T-cell (primary cell): ENCODE measurements at regions not wholly inside any gene's neighbourhood (a gene's known extent, or its start where the extent isn't known, plus 50 kb on each side); places are given as distances from the start of the nearest gene placed in this dataset.

Source experiments
- ATAC-seq, 4 experiments: fragments of 200-7000 bp in 3 of 4; fragments of 150-1000 bp in 1 of 4; cut with Tn5 transposase; replicated peaks in 1 of 4; 1 replicate in 3 of 4; 2 replicates in 1 of 4; pipeline ENCODE4 v1.10.0; 2021; ENCODE audit warnings: moderate library complexity in 3 of 4, mild to moderate bottlenecking in 2 of 4, moderate number of reproducible peaks in 1 of 4
- CTCF ChIA-PET, 2 donors: fragments of 300-600 bp; sonication (Branson Sonifier 250); formaldehyde crosslinking; loops; one replicate each; lab custom pipeline; 2022; ENCODE audit warnings: antibody characterized with exemption in 2 of 2; lab: Charles Lee
- POLR2A ChIA-PET, 2 donors: fragments of 300-600 bp; sonication (Branson Sonifier 250); formaldehyde crosslinking; loops; one replicate each; lab custom pipeline; 2022; ENCODE audit warnings: antibody characterized with exemption in 2 of 2; lab: Charles Lee
- DNase-seq, 35 experiments: peaks; one replicate each; pipeline versions ENCODE4 v3.0.0 to v3.0.0-alpha.2; 2013 to 2023
- H3K27ac ChIP-seq: one replicate; pipeline ENCODE4 v1.5.1; 2013; ENCODE audit warnings: low read length
- H3K27me3 ChIP-seq, 2 experiments: replicated peaks in 1 of 2; 1 replicate in 1 of 2; 2 replicates in 1 of 2; pipeline versions ENCODE4 v1.6.1 to v1.7.0; 2013; ENCODE audit warnings: low read length in 1 of 2, mixed read lengths in 1 of 2; ENCODE audit not compliant: control insufficient read depth in 2 of 2, insufficient read depth in 2 of 2; ENCODE audit errors: extremely low read depth in 1 of 2
- H3K36me3 ChIP-seq, 2 donors: 1 replicate in 1 of 2; 2 replicates in 1 of 2; pipeline versions ENCODE4 v1.6.1 to v1.7.0; 2013; ENCODE audit warnings: low read length in 1 of 2; ENCODE audit not compliant: control insufficient read depth in 2 of 2, insufficient read depth in 1 of 2; ENCODE audit errors: extremely low read depth in 1 of 2
- H3K4me1 ChIP-seq, 2 experiments: 1 replicate in 1 of 2; 2 replicates in 1 of 2; pipeline versions ENCODE4 v1.6.1 to v1.7.0; 2013; ENCODE audit warnings: low read length in 2 of 2, mixed read lengths in 1 of 2; ENCODE audit not compliant: insufficient read depth in 2 of 2, control insufficient read depth in 1 of 2; ENCODE audit errors: extremely low read depth in 1 of 2
- H3K4me3 ChIP-seq, 2 donors: 1 replicate in 1 of 2; 2 replicates in 1 of 2; pipeline versions ENCODE4 v1.5.1 to v1.7.0; 2013; ENCODE audit warnings: mild to moderate bottlenecking in 2 of 2, low read length in 1 of 2, moderate library complexity in 1 of 2; ENCODE audit not compliant: control insufficient read depth in 1 of 2; ENCODE audit errors: extremely low read depth in 1 of 2
- H3K9me3 ChIP-seq: 2 replicates; pipeline ENCODE4 v1.7.0; 2013
- H3K27ac Mint-ChIP-seq, 2 donors: one replicate each; pipeline ENCODE4 v1.8.0; 2020 to 2021; ENCODE audit warnings: mild to moderate bottlenecking in 2 of 2, mixed read lengths in 2 of 2
- H3K27me3 Mint-ChIP-seq, 2 donors: one replicate each; pipeline ENCODE4 v1.8.0; 2021 to 2022; ENCODE audit warnings: mixed read lengths in 2 of 2
- H3K36me3 Mint-ChIP-seq: one replicate; pipeline ENCODE4 v1.8.0; 2021; ENCODE audit warnings: mixed read lengths
- H3K4me1 Mint-ChIP-seq, 3 donors: one replicate each; pipeline ENCODE4 v1.8.0; 2020 to 2022; ENCODE audit warnings: mixed read lengths in 3 of 3, mild to moderate bottlenecking in 1 of 3
- H3K4me3 Mint-ChIP-seq, 3 donors: one replicate each; pipeline ENCODE4 v1.8.0; 2020 to 2022; ENCODE audit warnings: mild to moderate bottlenecking in 3 of 3, mixed read lengths in 3 of 3, moderate library complexity in 3 of 3
- H3K9me3 Mint-ChIP-seq, 3 donors: one replicate each; pipeline ENCODE4 v1.8.0; 2020 to 2022; ENCODE audit warnings: mixed read lengths in 3 of 3
- WGBS: methylation state at CpG from one replicate; pipeline ENCODE4 v1.1.5; 2013; ENCODE audit warnings: missing lambda C conversion rate; ENCODE audit not compliant: insufficient coverage; 5-methylcytosine and 5-hydroxymethylcytosine counted together

DNA sequence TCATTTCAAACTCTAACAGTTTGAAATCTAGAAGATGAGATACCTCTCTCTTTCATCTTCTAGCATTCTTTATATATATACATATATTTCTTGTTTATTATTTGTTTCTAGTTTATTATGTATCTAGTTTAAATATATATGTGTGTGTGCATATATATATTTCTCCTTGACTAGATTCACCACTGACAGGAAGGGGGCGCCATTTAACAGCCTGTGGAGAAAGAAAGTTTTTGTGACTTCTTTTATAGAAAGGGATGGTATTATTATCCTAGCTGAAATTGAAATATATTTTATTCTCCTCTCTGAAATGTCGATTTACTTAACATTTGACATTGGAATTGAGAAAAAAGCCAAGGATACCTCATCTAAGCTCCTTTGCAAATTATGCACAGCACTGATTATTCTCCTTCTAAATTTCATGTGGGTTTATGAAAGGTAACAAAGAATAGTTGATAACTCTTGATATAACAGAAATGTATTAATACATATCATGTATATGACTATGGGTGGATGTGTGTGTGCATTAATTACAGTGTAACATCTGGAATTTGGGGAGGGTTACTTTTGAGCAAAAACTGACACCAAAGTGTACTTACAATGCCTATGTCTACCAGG is 160.7 kb upstream of the NT5C1B start:
- Mint-ChIP-seq H3K4me1 (no peaks in the 10 kb centered on the region), H3K36me3 (no peaks in the 10 kb centered on the region), H3K9me3 (no peaks in the 10 kb centered on the region), H3K27ac (no peak overlapping the region), H3K27me3 (no peaks in the 10 kb centered on the region), H3K4me3 (no peak overlapping the region)
- ChIA-PET CTCF (interaction anchor here (0.6 to 1.6 kb wide), 2 partner anchors 1113 to 1114 kb away, joined by 3 read pairs; no protein-coding TSS in a partner anchor), POLR2A (no interaction called here)
- Histone ChIP-seq H3K4me3 (no peak overlapping the region), H3K4me1 (no peaks in the 10 kb centered on the region), H3K27me3 (no peaks in the 10 kb centered on the region), H3K36me3 (no peaks in the 10 kb centered on the region), H3K27ac (no peak overlapping the region), H3K9me3 (no peaks in the 10 kb centered on the region)
- WGBS, result no CpG with 5 or more reads among the region's 2 CpGs
- DNase-seq (peak in 18 of 35 experiments; percentile 1 to 48 (median 8)), ATAC-seq (no peak)

DNA sequence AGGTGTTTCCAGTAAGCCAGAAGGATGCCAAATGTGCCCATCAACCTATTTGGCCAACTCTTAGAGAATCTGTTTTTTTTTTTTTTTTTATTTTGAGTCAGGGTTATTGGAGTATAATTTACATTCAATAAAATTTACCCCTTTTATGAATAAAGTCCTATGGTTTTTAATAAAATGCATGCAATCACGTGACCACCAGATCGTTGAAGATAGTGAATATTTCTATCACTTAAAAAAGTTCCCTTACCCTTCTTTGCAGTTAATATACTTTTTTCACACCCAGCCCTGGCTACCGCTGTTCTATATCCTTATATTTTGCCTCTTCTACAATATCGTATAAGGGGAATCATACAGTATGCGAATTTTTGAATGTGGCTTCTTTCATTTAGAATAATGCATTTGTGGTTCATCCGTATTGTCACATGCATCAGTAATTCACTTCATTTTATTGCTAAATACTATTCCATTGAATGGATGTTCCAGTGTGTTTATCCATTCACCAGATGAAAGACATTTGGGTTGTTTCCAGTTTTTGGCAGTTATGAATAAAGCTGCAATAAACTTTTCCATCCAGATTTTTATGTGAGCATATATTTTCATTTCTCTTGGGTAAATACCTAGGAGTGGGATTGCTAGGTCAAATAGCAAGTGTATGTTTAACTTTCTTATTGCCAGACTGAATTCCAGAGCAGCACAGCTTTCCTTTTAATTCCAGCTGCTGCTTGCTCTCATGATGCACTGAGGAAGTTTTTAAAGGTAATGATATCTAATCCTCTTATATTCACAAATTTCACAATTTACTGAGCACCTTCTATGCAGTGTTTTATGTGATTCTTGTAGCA is 156.3 kb upstream of the NT5C1B start:
- ATAC-seq (no peak), DNase-seq (no peak)
- H3K9me3 Mint-ChIP-seq, result no peaks in the 10 kb centered on the region
- H3K4me3 ChIP-seq, result no peak overlapping the region
- CTCF ChIA-PET, result interaction anchor here in 1 of 2 donors (0.6 kb wide), 1 partner anchor 996 kb away, joined by 5 read pairs; no protein-coding TSS in a partner anchor
- H3K36me3 ChIP-seq, result no peaks in the 10 kb centered on the region
- no peaks in the 10 kb centered on the region for H3K4me1 Mint-ChIP-seq
- H3K27ac ChIP-seq, result no peak overlapping the region
- no peaks in the 10 kb centered on the region for H3K27me3 ChIP-seq
- H3K27me3 Mint-ChIP-seq, result no peaks in the 10 kb centered on the region
- no peak overlapping the region for H3K27ac Mint-ChIP-seq
- no peaks in the 10 kb centered on the region for H3K4me1 ChIP-seq
- H3K4me3 Mint-ChIP-seq, result no peak overlapping the region
- H3K36me3 Mint-ChIP-seq, result no peaks in the 10 kb centered on the region
- no peaks in the 10 kb centered on the region for H3K9me3 ChIP-seq
- WGBS, result 80% methylated on average over 1 of the region's 6 CpGs
- POLR2A ChIA-PET, result no interaction called here

DNA sequence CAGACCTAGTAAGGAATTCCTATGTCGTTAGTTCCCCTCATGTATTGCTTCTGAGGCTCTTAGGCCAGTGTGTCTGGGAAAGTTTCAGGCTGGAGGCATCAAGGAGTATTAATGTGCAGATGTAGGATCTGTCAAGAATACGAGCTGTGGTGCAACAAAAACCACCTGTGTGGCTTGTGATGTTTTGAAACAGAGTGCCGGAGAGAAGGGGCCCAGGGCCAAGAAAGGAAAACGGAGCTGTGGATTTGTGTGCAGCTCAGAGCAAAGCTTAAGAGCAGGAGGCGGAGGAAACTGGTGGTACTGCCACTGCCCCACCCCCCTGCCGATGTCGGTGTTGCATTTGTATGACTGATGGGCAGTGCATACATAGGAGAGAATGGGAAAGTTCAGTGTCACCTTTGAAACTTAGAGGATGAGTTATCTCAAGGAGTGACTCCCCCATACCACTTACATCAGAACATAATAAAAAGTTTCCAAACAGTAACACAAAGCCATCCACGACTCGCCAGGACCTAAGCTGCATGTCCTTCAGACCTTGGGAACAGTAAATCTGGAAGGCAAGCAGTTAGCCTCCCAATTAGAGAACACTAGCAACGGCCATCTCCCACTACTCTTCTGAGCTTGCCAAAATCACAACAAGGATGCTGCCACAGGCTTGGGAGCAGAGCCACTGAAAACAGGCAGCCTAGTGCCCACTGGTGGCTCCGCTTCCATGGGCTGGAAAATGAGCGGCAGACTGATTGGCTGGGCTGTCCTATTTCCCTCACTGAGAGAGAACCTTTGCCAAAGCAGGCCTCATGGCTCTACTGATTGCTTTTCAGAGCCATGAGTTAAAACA is 152.7 kb upstream of the NT5C1B start:
- Mint-ChIP-seq H3K27me3 (no peaks in the 10 kb centered on the region), H3K9me3 (peaks cover 0 to 7% (median 0%) of the 10 kb centered on the region in 3 donors), H3K4me1 (no peaks in the 10 kb centered on the region), H3K4me3 (no peak overlapping the region), H3K27ac (no peak overlapping the region), H3K36me3 (peaks cover 7% of the 10 kb centered on the region)
- Histone ChIP-seq H3K36me3 (no peaks in the 10 kb centered on the region), H3K27me3 (no peaks in the 10 kb centered on the region), H3K4me1 (no peaks in the 10 kb centered on the region), H3K4me3 (no peak overlapping the region), H3K9me3 (no peaks in the 10 kb centered on the region), H3K27ac (no peak overlapping the region)
- POLR2A ChIA-PET, result no interaction called here
- ATAC-seq, result no peak
- CTCF ChIA-PET, result no interaction called here
- 83% methylated on average over 8 of the region's 12 CpGs for WGBS
- DNase-seq, result no peak

DNA sequence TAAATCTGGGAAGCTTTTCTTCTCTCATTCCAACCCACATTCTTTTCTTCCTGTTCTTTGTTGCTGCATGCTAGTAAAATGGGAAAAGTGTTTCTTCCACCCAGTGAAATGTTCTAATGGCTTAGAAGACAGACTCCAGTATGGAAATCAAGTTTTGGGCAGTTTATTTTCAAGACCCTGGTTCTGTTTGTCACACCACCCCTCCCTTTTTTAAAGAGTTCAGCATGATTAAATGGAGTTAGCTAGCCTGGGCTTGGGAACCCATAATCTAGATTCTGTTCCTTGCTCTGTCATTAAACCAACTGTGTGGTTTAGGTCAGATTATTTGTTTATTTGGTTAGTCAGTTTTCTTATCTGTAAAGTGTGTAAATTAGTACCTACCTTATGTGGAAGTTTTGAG is 151.8 kb upstream of the NT5C1B start:
- peaks cover 7% of the 10 kb centered on the region for H3K36me3 Mint-ChIP-seq
- no peaks in the 10 kb centered on the region for H3K4me1 ChIP-seq
- no peaks in the 10 kb centered on the region for H3K27me3 Mint-ChIP-seq
- H3K36me3 ChIP-seq, result no peaks in the 10 kb centered on the region
- H3K27ac ChIP-seq, result no peak overlapping the region
- DNase-seq (no peak), ATAC-seq (no peak)
- H3K4me1 Mint-ChIP-seq, result no peaks in the 10 kb centered on the region
- no peak overlapping the region for H3K4me3 Mint-ChIP-seq
- POLR2A ChIA-PET, result no interaction called here
- no peaks in the 10 kb centered on the region for H3K27me3 ChIP-seq
- no peak overlapping the region for H3K4me3 ChIP-seq
- H3K27ac Mint-ChIP-seq, result no peak overlapping the region
- H3K9me3 Mint-ChIP-seq, result peaks cover 4 to 12% (median 5%) of the 10 kb centered on the region in 3 donors
- CTCF ChIA-PET, result no interaction called here
- no peaks in the 10 kb centered on the region for H3K9me3 ChIP-seq

DNA sequence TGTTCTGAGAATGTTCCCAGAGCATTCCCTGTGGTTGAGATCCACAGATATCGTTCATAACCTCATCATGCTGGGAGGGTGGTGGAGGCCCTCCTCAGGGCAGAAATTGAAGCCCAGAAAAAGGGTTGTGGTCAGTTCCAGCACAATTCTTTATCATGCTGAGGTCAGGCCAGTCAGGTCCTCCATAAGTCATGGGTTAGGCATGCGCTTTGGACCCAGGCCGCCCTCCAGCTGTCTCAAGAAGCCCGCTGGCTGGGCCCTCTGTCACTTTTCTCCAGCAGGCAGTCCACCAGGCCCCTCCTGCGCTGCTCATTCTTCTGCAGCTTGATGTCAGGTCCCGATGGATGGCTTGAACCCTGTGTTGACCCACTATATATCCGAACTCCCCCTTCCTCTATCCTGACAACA is 151.1 kb upstream of the NT5C1B start:
- Histone ChIP-seq H3K27ac (no peak overlapping the region), H3K36me3 (no peaks in the 10 kb centered on the region), H3K4me1 (no peaks in the 10 kb centered on the region), H3K27me3 (no peaks in the 10 kb centered on the region), H3K4me3 (no peak overlapping the region), H3K9me3 (no peaks in the 10 kb centered on the region)
- POLR2A ChIA-PET, result no interaction called here
- no peak for ATAC-seq
- Mint-ChIP-seq H3K9me3 (peaks cover 5 to 18% (median 8%) of the 10 kb centered on the region in 3 donors), H3K27me3 (no peaks in the 10 kb centered on the region), H3K36me3 (peaks cover 7% of the 10 kb centered on the region), H3K27ac (no peak overlapping the region), H3K4me1 (no peaks in the 10 kb centered on the region), H3K4me3 (no peak overlapping the region)
- 88% methylated on average over 5 of the region's 7 CpGs for WGBS
- no peak for DNase-seq
- CTCF ChIA-PET, result no interaction called here

DNA sequence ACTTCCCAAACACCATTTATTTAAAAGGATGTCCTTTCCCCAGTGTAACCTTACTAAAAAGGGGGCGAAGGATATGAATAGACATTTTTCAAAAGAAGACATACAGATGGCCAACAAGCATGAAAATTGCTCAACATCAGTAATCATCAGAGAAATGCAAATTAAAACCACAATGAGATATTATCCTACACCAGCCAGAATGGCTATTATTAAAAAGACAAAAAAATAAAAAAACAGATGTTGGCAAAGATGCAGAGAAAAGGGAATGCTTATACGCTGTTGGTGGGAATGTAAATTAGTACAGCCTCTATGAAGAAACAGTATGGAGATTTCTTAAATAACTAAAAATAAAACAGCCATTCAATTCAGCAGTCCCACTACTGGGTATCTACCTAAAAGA is 142.3 kb upstream of the NT5C1B start:
- WGBS, result no CpG with 5 or more reads among the region's 2 CpGs
- peaks cover 18 to 31% (median 25%) of the 10 kb centered on the region in 3 donors for H3K9me3 Mint-ChIP-seq
- ATAC-seq, result no peak
- Histone ChIP-seq H3K36me3 (no peaks in the 10 kb centered on the region), H3K27me3 (no peaks in the 10 kb centered on the region), H3K4me3 (no peak overlapping the region), H3K9me3 (no peaks in the 10 kb centered on the region), H3K4me1 (no peaks in the 10 kb centered on the region), H3K27ac (no peak overlapping the region)
- peaks cover 3% of the 10 kb centered on the region for H3K36me3 Mint-ChIP-seq
- no peaks in the 10 kb centered on the region for H3K4me1 Mint-ChIP-seq
- ChIA-PET POLR2A (no interaction called here), CTCF (no interaction called here)
- H3K4me3 Mint-ChIP-seq, result no peak overlapping the region
- no peaks in the 10 kb centered on the region for H3K27me3 Mint-ChIP-seq
- no peak for DNase-seq
- no peak overlapping the region for H3K27ac Mint-ChIP-seq
